ENCODE measurements at regions not wholly inside any gene's neighbourhood (a gene's known extent, or its start where the extent isn't known, plus 50 kb on each side); places are given as distances from the start of the nearest gene placed in this dataset.

GRCh38 chr4:3372933-3373465 is 68.8 kb upstream of the HGFAC start:
- TF ChIP-seq CTCF (IDR thresholded peaks at IDR 0.05) (no peak), POLR2A (IDR thresholded peaks at IDR 0.05; ENCODE audit: low read depth) (no peak), EP300 (IDR thresholded peaks at IDR 0.05) (no peak)
